HCT116 (cell line): ENCODE measurements at regions not wholly inside any gene's neighbourhood (a gene's known extent, or its start where the extent isn't known, plus 50 kb on each side); places are given as distances from the start of the nearest gene placed in this dataset.

Source experiments
- ATAC-seq: fragments of 200-7000 bp; cut with Tn5 transposase; 2 replicates; pipeline ENCODE4 v1.9.1; 2020; ENCODE audit warnings: mild to moderate bottlenecking, moderate library complexity
- BruUV-seq: library from RNA; stranded (reverse); fragments of 400-500 nt; replicated peaks from 2 replicates; lab custom pipeline; 2021; lab: Mats Ljungman, UMichigan
- CTCF ChIA-PET: fragments of 300-600 bp; sonication (Branson Sonifier 250); formaldehyde crosslinking; loops from one replicate; lab custom pipeline; 2021; ENCODE audit warnings: antibody characterized with exemption; lab: Charles Lee
- POLR2A ChIA-PET: fragments of 300-600, 350-600 bp; sonication (Branson Sonifier 250); formaldehyde crosslinking; loops from one replicate; lab custom pipeline; 2021; ENCODE audit warnings: antibody characterized with exemption; lab: Charles Lee
- RAD21 ChIA-PET, 2 experiments: fragments of 300-600 bp; sonication (Branson Sonifier 250); formaldehyde crosslinking; loops; one replicate each; lab custom pipeline; 2023; ENCODE audit warnings: low total read pairs in 2 of 2; ENCODE audit not compliant: uncharacterized antibody in 2 of 2, unreplicated experiment in 2 of 2, low non-redundant PET in 1 of 2; lab: Charles Lee
- DNase-seq: peaks from one replicate; pipeline ENCODE4 v3.0.0-alpha.2; 2010; ENCODE audit warnings: low read depth, low spot score
- H2AFZ ChIP-seq: fragments of 200-600 bp; shearing (Covaris generic), sonication (generic); 2 replicates; pipeline ENCODE4 v1.6.1; 2017; ENCODE audit warnings: low read depth, mixed run types, mixed read lengths, antibody characterized with exemption, low read length; ENCODE audit not compliant: poor library complexity, severe bottlenecking
- H3K27ac ChIP-seq: 2 replicates; pipeline ENCODE4 v1.5.1; 2012; ENCODE audit warnings: low read depth, low read length
- H3K27me3 ChIP-seq: fragments of 200-600 bp; sonication (generic); 2 replicates; pipeline ENCODE4 v1.6.1; 2016; ENCODE audit warnings: mixed run types, low read length, mixed read lengths; ENCODE audit not compliant: insufficient read depth
- H3K36me3 ChIP-seq, 2 experiments: fragments of 200-500 bp in 1 of 2; fragments of 200-600 bp in 1 of 2; sonication (Bioruptor generic) in 1 of 2; sonication (generic) in 1 of 2; 2 replicates each; pipeline versions ENCODE4 v1.5.1 to v1.6.1; 2014 to 2016; ENCODE audit warnings: low read length in 2 of 2, inconsistent platforms in 1 of 2, mixed read lengths in 1 of 2, mixed run types in 1 of 2; ENCODE audit not compliant: insufficient read depth in 2 of 2, control insufficient read depth in 1 of 2
- H3K4me1 ChIP-seq, 2 experiments: fragments of 200-600 bp in 1 of 2; sonication (generic) in 1 of 2; 2 replicates each; pipeline versions ENCODE4 v1.5.1 to v1.6.1; 2012 to 2017; ENCODE audit warnings: low read length in 2 of 2, inconsistent platforms in 1 of 2, mild to moderate bottlenecking in 1 of 2, mixed read lengths in 1 of 2, mixed run types in 1 of 2, moderate library complexity in 1 of 2; ENCODE audit not compliant: insufficient read depth in 2 of 2, control insufficient read depth in 1 of 2
- H3K4me2 ChIP-seq: fragments of 200-600 bp; sonication (generic); 2 replicates; pipeline ENCODE4 v1.6.1; 2017; ENCODE audit warnings: mixed run types, low read length, mixed read lengths
- H3K4me3 ChIP-seq, 2 experiments: fragments of 200-600 bp in 1 of 2; sonication (generic) in 1 of 2; replicated peaks in 1 of 2; 2 replicates each; pipeline ENCODE4 v1.5.1; 2011 to 2016; ENCODE audit warnings: low read length in 2 of 2, control low read depth in 1 of 2, low read depth in 1 of 2, mild to moderate bottlenecking in 1 of 2, mixed read lengths in 1 of 2, mixed run types in 1 of 2
- H3K79me2 ChIP-seq: fragments of 200-600 bp; sonication (generic); 2 replicates; pipeline ENCODE4 v1.6.1; 2017; ENCODE audit warnings: mild to moderate bottlenecking, mixed run types, low read length, moderate library complexity, mixed read lengths; ENCODE audit not compliant: insufficient read depth
- H3K9ac ChIP-seq: fragments of 200-600 bp; sonication (generic); 2 replicates; pipeline ENCODE4 v1.6.1; 2016; ENCODE audit warnings: low read length, mixed read lengths
- H3K9me2 ChIP-seq: fragments of 200-600 bp; sonication (generic), shearing (Covaris generic); 2 replicates; pipeline ENCODE4 v1.6.1; 2017; ENCODE audit warnings: mixed run types, mild to moderate bottlenecking, moderate library complexity; ENCODE audit not compliant: insufficient read depth
- H3K9me3 ChIP-seq, 2 experiments: fragments of 200-500 bp in 1 of 2; fragments of 200-600 bp in 1 of 2; sonication (Bioruptor generic) in 1 of 2; sonication (generic) in 1 of 2; 2 replicates each; pipeline ENCODE4 v1.6.1; 2014 to 2017; ENCODE audit warnings: low read length in 2 of 2, mixed read lengths in 2 of 2, inconsistent platforms in 1 of 2, low read depth in 1 of 2, mild to moderate bottlenecking in 1 of 2, mixed run types in 1 of 2, moderate library complexity in 1 of 2; ENCODE audit not compliant: control insufficient read depth in 1 of 2, insufficient read depth in 1 of 2
- H4K20me1 ChIP-seq: fragments of 200-600 bp; sonication (generic), shearing (Covaris generic); 2 replicates; pipeline ENCODE4 v1.6.1; 2017; ENCODE audit warnings: mixed run types, mild to moderate bottlenecking, moderate library complexity; ENCODE audit not compliant: insufficient read depth
- ATF3 ChIP-seq: IDR thresholded peaks from 2 replicates; pipeline ENCODE4 v1.6.1; 2012
- CBX3 ChIP-seq: IDR thresholded peaks from 2 replicates; pipeline ENCODE4 v1.6.1; 2012; ENCODE audit warnings: low read depth
- CEBPB ChIP-seq: IDR thresholded peaks from 2 replicates; pipeline ENCODE4 v1.6.1; 2012; ENCODE audit warnings: low read depth
- CTCF ChIP-seq, 3 experiments: fragments of 200-600 bp in 1 of 3; sonication (generic) in 1 of 3; IDR thresholded peaks in 2 of 3; conservative IDR thresholded peaks in 1 of 3; 2 replicates each; pipeline ENCODE4 v1.5.1; 2012 to 2017; ENCODE audit warnings: low read depth in 2 of 3, low read length in 2 of 3, antibody characterized with exemption in 1 of 3, borderline replicate concordance in 1 of 3, control low read depth in 1 of 3, mild to moderate bottlenecking in 1 of 3, mixed read lengths in 1 of 3, mixed run types in 1 of 3, moderate library complexity in 1 of 3; ENCODE audit not compliant: insufficient read depth in 1 of 3
- EGR1 ChIP-seq: IDR thresholded peaks from 2 replicates; pipeline ENCODE4 v1.6.1; 2012; ENCODE audit warnings: low read depth
- ELF1 ChIP-seq: IDR thresholded peaks from 2 replicates; pipeline ENCODE4 v1.6.1; 2012; ENCODE audit warnings: low read depth, borderline replicate concordance
- EZH2 ChIP-seq: fragments of 200-600 bp; sonication (generic); IDR thresholded peaks from 2 replicates; pipeline ENCODE4 v1.6.1; 2017; ENCODE audit warnings: antibody characterized with exemption, mixed run types
- EZH2phosphoT487 ChIP-seq: fragments of 200-600 bp; IDR thresholded peaks from 2 replicates; pipeline ENCODE4 v1.6.1; 2018; ENCODE audit warnings: antibody characterized with exemption, borderline replicate concordance
- FOSL1 ChIP-seq: IDR thresholded peaks from 2 replicates; pipeline ENCODE4 v1.6.1; 2012; ENCODE audit warnings: low read depth
- JUND ChIP-seq: IDR thresholded peaks from 2 replicates; pipeline ENCODE4 v1.6.1; 2012
- MAX ChIP-seq: IDR thresholded peaks from 2 replicates; pipeline ENCODE4 v1.6.1; 2012
- POLR2A ChIP-seq: IDR thresholded peaks from 2 replicates; pipeline ENCODE4 v1.7.0; 2011; ENCODE audit warnings: borderline replicate concordance; ENCODE audit not compliant: insufficient read depth, insufficient read length; ENCODE audit errors: extremely low read depth
- POLR2AphosphoS5 ChIP-seq: IDR thresholded peaks from 2 replicates; pipeline ENCODE4 v1.6.1; 2011; ENCODE audit warnings: mild to moderate bottlenecking, low read depth, low read length, moderate library complexity
- REST ChIP-seq: IDR thresholded peaks from 2 replicates; pipeline ENCODE4 v1.6.1; 2012; ENCODE audit warnings: low read depth
- SP1 ChIP-seq: IDR thresholded peaks from 2 replicates; pipeline ENCODE4 v1.6.1; 2012; ENCODE audit warnings: low read depth
- SRF ChIP-seq: IDR thresholded peaks from 2 replicates; pipeline ENCODE4 v1.6.1; 2012; ENCODE audit warnings: low read depth
- TCF7L2 ChIP-seq: IDR thresholded peaks from 2 replicates; pipeline ENCODE4 v1.7.0; 2011; ENCODE audit warnings: borderline replicate concordance, inconsistent platforms; ENCODE audit not compliant: insufficient read depth, insufficient read length; ENCODE audit errors: extremely low read depth
- YY1 ChIP-seq: IDR thresholded peaks from 2 replicates; pipeline ENCODE4 v1.6.1; 2011; ENCODE audit warnings: low read length, low read depth, moderate library complexity, mild to moderate bottlenecking; ENCODE audit not compliant: insufficient replicate concordance; ENCODE audit errors: extremely low read depth
- ZBTB33 ChIP-seq: IDR thresholded peaks from 2 replicates; pipeline ENCODE4 v1.6.1; 2011; ENCODE audit warnings: mild to moderate bottlenecking, low read length, moderate library complexity; ENCODE audit not compliant: insufficient replicate concordance; ENCODE audit errors: extremely low read depth
- ZFX ChIP-seq: fragments of 450-650 bp; IDR thresholded peaks from 2 replicates; pipeline ENCODE4 v1.6.1; 2017
- intact Hi-C: fragments of 100-400 bp; cut with micrococcal nuclease; formaldehyde crosslinking; loops from 2 replicates; pipeline ENCODE4 v1.10.0; 2022

- DNase-seq (no peak), ATAC-seq (no peak)
- POLR2A ChIA-PET = no interaction called here
- Histone ChIP-seq H2AFZ (no peak overlapping the region), H3K36me3 (no peaks in the 10 kb centered on the region), H3K9me3 (peaks cover 0 to 4% of the 10 kb centered on the region in 2 experiments; a peak in 2 of 4 replicates), H3K4me1 (no peaks in the 10 kb centered on the region), H3K9ac (no peak overlapping the region), H3K4me2 (no peak overlapping the region), H3K9me2 (no peaks in the 10 kb centered on the region), H4K20me1 (no peaks in the 10 kb centered on the region), H3K4me3 (no peak overlapping the region), H3K27me3 (no peaks in the 10 kb centered on the region), H3K27ac (no peak overlapping the region), H3K79me2 (no peaks in the 10 kb centered on the region)
- no peak for TF ChIP-seq FOSL1
- no peak for TF ChIP-seq ZFX
- TF ChIP-seq CEBPB = no peak
- TF ChIP-seq POLR2AphosphoS5 = no peak
- no peak for TF ChIP-seq MAX
- TF ChIP-seq POLR2A = no peak
- TF ChIP-seq SP1 = no peak
- no peak for TF ChIP-seq ZBTB33
- no peak for TF ChIP-seq ELF1
- TF ChIP-seq ATF3 = no peak
- no peak for TF ChIP-seq CBX3
- TF ChIP-seq YY1 = no peak
- TF ChIP-seq REST = no peak
- TF ChIP-seq EZH2phosphoT487 = no peak
- no peak for TF ChIP-seq EZH2
- TF ChIP-seq CTCF (IDR thresholded peaks at IDR 0.05 in 2 of 3, conservative IDR thresholded peaks at IDR 0.05 in 1 of 3; ENCODE audit: borderline replicate concordance in 1 of 3, insufficient read depth in 1 of 3, low read depth in 2 of 3, low read length in 2 of 3) = no peak
- no peak for TF ChIP-seq JUND
- TF ChIP-seq EGR1 = no peak
- no peak for TF ChIP-seq TCF7L2
- no peak for TF ChIP-seq SRF
- intact Hi-C loops = no loop called here
- RAD21 ChIA-PET = no interaction called here
- BruUV-seq = no TSS peak
- CTCF ChIA-PET = no interaction called here
These were observed 569.4 kb upstream of the SALL3 start for GRCh38 chr18:78410094-78410786.
